ENCODE measurements at regions not wholly inside any gene's neighbourhood (a gene's known extent, or its start where the extent isn't known, plus 50 kb on each side); places are given as distances from the start of the nearest gene placed in this dataset.

GRCh38 chr6:164005004-164005711 is 590.6 kb downstream of the QKI start:
- TF ChIP-seq, protein P1, sequence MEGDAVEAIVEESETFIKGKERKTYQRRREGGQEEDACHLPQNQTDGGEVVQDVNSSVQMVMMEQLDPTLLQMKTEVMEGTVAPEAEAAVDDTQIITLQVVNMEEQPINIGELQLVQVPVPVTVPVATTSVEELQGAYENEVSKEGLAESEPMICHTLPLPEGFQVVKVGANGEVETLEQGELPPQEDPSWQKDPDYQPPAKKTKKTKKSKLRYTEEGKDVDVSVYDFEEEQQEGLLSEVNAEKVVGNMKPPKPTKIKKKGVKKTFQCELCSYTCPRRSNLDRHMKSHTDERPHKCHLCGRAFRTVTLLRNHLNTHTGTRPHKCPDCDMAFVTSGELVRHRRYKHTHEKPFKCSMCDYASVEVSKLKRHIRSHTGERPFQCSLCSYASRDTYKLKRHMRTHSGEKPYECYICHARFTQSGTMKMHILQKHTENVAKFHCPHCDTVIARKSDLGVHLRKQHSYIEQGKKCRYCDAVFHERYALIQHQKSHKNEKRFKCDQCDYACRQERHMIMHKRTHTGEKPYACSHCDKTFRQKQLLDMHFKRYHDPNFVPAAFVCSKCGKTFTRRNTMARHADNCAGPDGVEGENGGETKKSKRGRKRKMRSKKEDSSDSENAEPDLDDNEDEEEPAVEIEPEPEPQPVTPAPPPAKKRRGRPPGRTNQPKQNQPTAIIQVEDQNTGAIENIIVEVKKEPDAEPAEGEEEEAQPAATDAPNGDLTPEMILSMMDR (IDR thresholded peaks at IDR 0.05): no peak
- TF ChIP-seq POLR2A (IDR thresholded peaks at IDR 0.05): no peak
